PC-9 (cell line): ENCODE measurements at regions not wholly inside any gene's neighbourhood (a gene's known extent, or its start where the extent isn't known, plus 50 kb on each side); places are given as distances from the start of the nearest gene placed in this dataset.

ENCODE experiments used
- BruUV-seq: library from RNA; stranded (reverse); fragments of 400-500 nt; replicated peaks from 2 replicates; lab custom pipeline; 2021; lab: Mats Ljungman, UMichigan
- CTCF ChIA-PET: fragments of 300-600 bp; sonication (Branson Sonifier 250); formaldehyde crosslinking; loops from one replicate; lab custom pipeline; 2022; ENCODE audit warnings: antibody characterized with exemption; lab: Charles Lee
- POLR2A ChIA-PET: fragments of 300-600 bp; sonication (Branson Sonifier 250); formaldehyde crosslinking; loops from one replicate; lab custom pipeline; 2022; ENCODE audit warnings: antibody characterized with exemption; ENCODE audit not compliant: unreplicated experiment; lab: Charles Lee
- DNase-seq, 2 experiments: peaks; one replicate each; pipeline versions ENCODE4 v3.0.0 to v3.0.0-alpha.2; 2015 to 2022; ENCODE audit warnings: mixed read lengths in 1 of 2
- H2AFZ ChIP-seq: fragments of 200-600 bp; sonication (generic); 2 replicates; pipeline ENCODE4 v1.8.1; 2017; ENCODE audit warnings: antibody characterized with exemption
- H3F3A ChIP-seq: fragments of 200-600 bp; sonication (generic); 2 replicates; pipeline ENCODE4 v1.8.1; 2017; ENCODE audit warnings: antibody characterized with exemption, mild to moderate bottlenecking, low read depth; ENCODE audit not compliant: insufficient read depth
- H3K27ac ChIP-seq: fragments of 200-600 bp; sonication (generic); 2 replicates; pipeline ENCODE4 v1.6.1; 2016; ENCODE audit warnings: mixed run types
- H3K27me3 ChIP-seq: fragments of 200-600 bp; sonication (generic); 2 replicates; pipeline ENCODE4 v1.6.1; 2016; ENCODE audit warnings: low read depth, mixed run types; ENCODE audit not compliant: insufficient read depth
- H3K36me3 ChIP-seq: fragments of 200-600 bp; sonication (generic); 2 replicates; pipeline ENCODE4 v1.6.1; 2016; ENCODE audit warnings: low read depth, mixed run types
- H3K4me1 ChIP-seq: fragments of 200-600 bp; sonication (generic); replicated peaks from 2 replicates; pipeline ENCODE4 v1.6.1; 2016; ENCODE audit warnings: mixed run types; ENCODE audit not compliant: insufficient read depth
- H3K4me2 ChIP-seq: fragments of 200-600 bp; sonication (generic); 2 replicates; pipeline ENCODE4 v1.6.1; 2017; ENCODE audit warnings: mixed run types
- H3K4me3 ChIP-seq: fragments of 200-600 bp; sonication (generic); 2 replicates; pipeline ENCODE4 v1.6.1; 2016; ENCODE audit warnings: mixed run types
- H3K79me2 ChIP-seq: fragments of 200-600 bp; sonication (generic); 2 replicates; pipeline ENCODE4 v1.6.1; 2017; ENCODE audit warnings: low read depth, mixed run types
- H3K9me2 ChIP-seq: fragments of 200-600 bp; sonication (generic); 2 replicates; pipeline ENCODE4 v1.8.1; 2017; ENCODE audit warnings: mild to moderate bottlenecking; ENCODE audit not compliant: insufficient read depth
- H3K9me3 ChIP-seq: fragments of 200-600 bp; sonication (generic); 2 replicates; pipeline ENCODE4 v1.8.1; 2016; ENCODE audit warnings: low read depth; ENCODE audit not compliant: insufficient read depth
- H4K20me1 ChIP-seq: fragments of 200-600 bp; sonication (generic); 2 replicates; pipeline ENCODE4 v1.8.1; 2017; ENCODE audit not compliant: insufficient read depth
- EZH2 ChIP-seq: fragments of 200-600 bp; sonication (generic); IDR thresholded peaks from 2 replicates; pipeline ENCODE4 v1.8.0; 2017; ENCODE audit warnings: antibody characterized with exemption, low read depth
- intact Hi-C: fragments of 100-400 bp; cut with micrococcal nuclease; formaldehyde crosslinking; loops from one replicate; pipeline ENCODE4 v1.10.0; 2022; ENCODE audit not compliant: unreplicated experiment
- TF ChIP-seq, protein P1 (sequence below): fragments of 200-600 bp; sonication (generic); conservative IDR thresholded peaks from 2 replicates; pipeline ENCODE4 v1.6.1; 2017; ENCODE audit warnings: mixed run types, antibody characterized with exemption, mild to moderate bottlenecking, moderate library complexity

DNA sequence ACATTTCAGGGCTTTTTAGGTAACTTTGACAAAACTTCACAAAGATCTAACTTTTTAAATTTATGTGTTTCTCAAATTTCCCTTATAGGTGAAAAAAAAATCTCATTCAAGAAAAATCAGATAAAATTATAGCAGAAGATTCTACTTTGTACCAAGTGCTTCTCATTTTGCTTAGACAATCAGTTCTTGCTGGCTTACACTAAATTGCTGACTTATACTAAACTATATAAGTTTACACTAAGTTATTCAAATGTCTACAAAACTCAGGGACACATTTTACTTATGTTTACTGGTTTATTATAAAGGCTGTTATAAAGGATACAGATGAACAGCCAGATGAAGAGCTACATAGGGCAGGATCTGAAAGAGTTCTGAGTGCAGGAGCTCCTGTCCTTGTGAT lies 195.1 kb downstream of the ZPLD1 start:
- Histone ChIP-seq H4K20me1 (no peaks in the 10 kb centered on the region), H3K4me3 (no peak overlapping the region), H3K9me3 (no peaks in the 10 kb centered on the region), H3K4me2 (no peak overlapping the region), H3K9me2 (peaks cover under 1% of the 10 kb centered on the region; the same call in 1 of the 2 replicates), H3K36me3 (no peaks in the 10 kb centered on the region), H3K79me2 (no peaks in the 10 kb centered on the region), H3F3A (no peaks in the 10 kb centered on the region), H3K27ac (no peak overlapping the region), H3K27me3 (no peaks in the 10 kb centered on the region), H2AFZ (no peak overlapping the region), H3K4me1 (no peaks in the 10 kb centered on the region)
- intact Hi-C loops, result no loop called here
- TF ChIP-seq, protein P1, sequence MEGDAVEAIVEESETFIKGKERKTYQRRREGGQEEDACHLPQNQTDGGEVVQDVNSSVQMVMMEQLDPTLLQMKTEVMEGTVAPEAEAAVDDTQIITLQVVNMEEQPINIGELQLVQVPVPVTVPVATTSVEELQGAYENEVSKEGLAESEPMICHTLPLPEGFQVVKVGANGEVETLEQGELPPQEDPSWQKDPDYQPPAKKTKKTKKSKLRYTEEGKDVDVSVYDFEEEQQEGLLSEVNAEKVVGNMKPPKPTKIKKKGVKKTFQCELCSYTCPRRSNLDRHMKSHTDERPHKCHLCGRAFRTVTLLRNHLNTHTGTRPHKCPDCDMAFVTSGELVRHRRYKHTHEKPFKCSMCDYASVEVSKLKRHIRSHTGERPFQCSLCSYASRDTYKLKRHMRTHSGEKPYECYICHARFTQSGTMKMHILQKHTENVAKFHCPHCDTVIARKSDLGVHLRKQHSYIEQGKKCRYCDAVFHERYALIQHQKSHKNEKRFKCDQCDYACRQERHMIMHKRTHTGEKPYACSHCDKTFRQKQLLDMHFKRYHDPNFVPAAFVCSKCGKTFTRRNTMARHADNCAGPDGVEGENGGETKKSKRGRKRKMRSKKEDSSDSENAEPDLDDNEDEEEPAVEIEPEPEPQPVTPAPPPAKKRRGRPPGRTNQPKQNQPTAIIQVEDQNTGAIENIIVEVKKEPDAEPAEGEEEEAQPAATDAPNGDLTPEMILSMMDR, result no peak
- CTCF ChIA-PET, result no interaction called here
- BruUV-seq, result no TSS peak
- POLR2A ChIA-PET, result no interaction called here
- no peak for DNase-seq

DNA sequence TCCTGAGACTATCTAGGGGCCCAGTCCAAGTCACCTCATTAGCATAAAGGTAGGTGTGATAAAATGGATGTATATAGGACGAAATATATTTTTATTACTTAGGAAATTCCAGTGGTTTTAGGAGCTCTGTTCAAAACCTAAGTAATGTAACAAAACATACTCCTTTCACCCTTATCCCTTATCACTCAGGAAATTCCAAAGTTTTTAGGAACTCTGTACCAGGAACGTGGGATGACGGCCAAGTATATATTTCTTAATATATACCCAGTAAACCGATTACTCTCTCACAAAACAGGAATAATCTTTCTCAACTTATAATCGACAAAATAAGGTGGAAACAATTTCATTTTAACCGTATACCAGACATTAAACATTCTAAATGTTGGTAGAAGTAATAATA lies 195.7 kb downstream of the ZPLD1 start:
- Histone ChIP-seq H3K27ac (no peak overlapping the region), H3K79me2 (no peaks in the 10 kb centered on the region), H2AFZ (no peak overlapping the region), H3K4me2 (no peak overlapping the region), H3K4me3 (no peak overlapping the region), H3K9me2 (no peaks in the 10 kb centered on the region; the same call in 1 of the 2 replicates), H3K4me1 (no peaks in the 10 kb centered on the region), H3K27me3 (no peaks in the 10 kb centered on the region), H3K36me3 (no peaks in the 10 kb centered on the region), H4K20me1 (no peaks in the 10 kb centered on the region), H3F3A (no peaks in the 10 kb centered on the region), H3K9me3 (no peaks in the 10 kb centered on the region)
- no peak for DNase-seq
- intact Hi-C loops, result no loop called here
- no TSS peak for BruUV-seq
- TF ChIP-seq, protein P1, result no peak
- TF ChIP-seq EZH2, result no peak
- ChIA-PET CTCF (no interaction called here), POLR2A (no interaction called here)

DNA sequence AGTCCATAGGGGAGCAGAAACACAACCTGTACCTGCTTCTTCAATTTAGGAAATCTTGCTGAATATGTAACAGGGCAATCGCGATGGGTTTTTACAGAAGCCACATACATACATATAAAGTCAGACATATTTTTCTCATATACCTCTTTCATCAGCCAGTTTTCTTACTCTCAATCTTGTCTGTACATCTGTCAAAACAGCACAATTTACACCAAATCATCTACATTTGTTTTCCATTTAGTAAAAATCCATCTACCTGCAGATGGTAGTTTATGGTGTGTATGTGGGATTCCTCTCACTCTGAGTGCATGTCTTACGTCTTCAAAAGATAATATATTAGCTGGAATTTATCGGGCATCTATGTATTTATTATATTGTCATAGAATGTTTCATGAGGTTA lies 208.7 kb downstream of the ZPLD1 start:
- Histone ChIP-seq H2AFZ (no peak overlapping the region), H3F3A (no peaks in the 10 kb centered on the region), H3K9me2 (no peaks in the 10 kb centered on the region), H3K4me3 (no peak overlapping the region), H3K4me1 (no peaks in the 10 kb centered on the region), H3K79me2 (no peaks in the 10 kb centered on the region), H4K20me1 (no peaks in the 10 kb centered on the region), H3K4me2 (no peak overlapping the region), H3K9me3 (no peaks in the 10 kb centered on the region), H3K27me3 (no peaks in the 10 kb centered on the region), H3K27ac (no peak overlapping the region), H3K36me3 (no peaks in the 10 kb centered on the region)
- TF ChIP-seq, protein P1, result no peak
- TF ChIP-seq EZH2, result no peak
- CTCF ChIA-PET, result no interaction called here
- intact Hi-C loops, result no loop called here
- no peak for DNase-seq
- POLR2A ChIA-PET, result interaction anchor here (0.6 kb wide), 1 partner anchor 148 kb away, joined by 4 read pairs; no protein-coding TSS in a partner anchor
- BruUV-seq, result no TSS peak
